ENCODE measurements at regions not wholly inside any gene's neighbourhood (a gene's known extent, or its start where the extent isn't known, plus 50 kb on each side); places are given as distances from the start of the nearest gene placed in this dataset.
"Not testable (repeated sequence)": the region's sequence is repeated elsewhere in the genome, so short reads cannot be mapped to it uniquely, and the experiment has no call there.

DNA sequence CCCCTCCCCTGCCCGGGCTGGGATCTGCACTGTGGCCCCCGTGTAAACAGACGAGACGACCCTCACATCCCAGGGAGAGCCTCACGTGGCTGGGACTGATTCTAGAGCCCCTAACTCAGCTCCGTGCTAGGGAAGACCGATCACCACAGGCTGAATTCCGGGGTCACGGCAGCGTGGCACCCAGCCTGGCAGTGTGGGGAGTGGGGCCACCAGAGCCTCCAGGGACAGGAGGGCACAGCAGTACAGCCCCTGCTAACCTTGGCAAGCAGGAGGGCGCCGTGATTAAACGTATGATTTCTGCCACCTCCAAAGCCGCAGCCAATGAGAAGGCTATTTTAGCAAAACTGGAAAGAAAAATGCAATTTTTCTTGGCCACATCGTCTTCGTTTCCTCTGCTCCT lies 188.3 kb downstream of the NPIPB11 start:
- not testable (repeated sequence) for H3K36me3 ChIP-seq; ATAC-seq (ENCODE audit: insufficient number of reproducible peaks, low FRiP score, low read depth); DNase-seq (ENCODE audit: low spot score); H3K4me3 ChIP-seq; H3K27ac ChIP-seq; H3K4me1 ChIP-seq (ENCODE audit: control insufficient read depth in 1 of 2, low read depth in 2 of 2); H3K27me3 ChIP-seq (replicated peaks; ENCODE audit: insufficient read depth); H3K9me3 ChIP-seq

DNA sequence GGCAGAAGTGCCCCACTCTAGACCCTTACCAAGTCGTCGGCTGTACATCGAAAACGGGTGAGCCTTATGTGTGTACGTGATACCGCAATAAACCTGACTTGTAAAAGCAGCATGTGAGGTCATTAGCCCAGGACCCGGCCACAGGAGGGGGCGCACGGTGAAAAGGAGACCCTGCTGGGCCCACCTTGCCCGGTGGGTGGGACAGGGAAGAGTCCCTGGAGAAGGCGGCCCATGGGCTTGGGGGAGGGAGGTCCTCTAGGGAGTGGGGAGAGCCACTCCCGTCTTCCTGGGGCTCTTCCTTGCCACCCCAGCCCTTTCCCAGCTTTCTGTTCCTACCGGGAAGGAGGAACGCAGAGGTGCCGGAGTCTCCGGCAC lies 188.8 kb downstream of the NPIPB11 start:
- not testable (repeated sequence) for DNase-seq (ENCODE audit: low spot score); H3K27ac ChIP-seq; H3K27me3 ChIP-seq (replicated peaks; ENCODE audit: insufficient read depth); H3K36me3 ChIP-seq; H3K4me3 ChIP-seq; ATAC-seq (ENCODE audit: insufficient number of reproducible peaks, low FRiP score, low read depth); H3K4me1 ChIP-seq (ENCODE audit: control insufficient read depth in 1 of 2, low read depth in 2 of 2); H3K9me3 ChIP-seq

DNA sequence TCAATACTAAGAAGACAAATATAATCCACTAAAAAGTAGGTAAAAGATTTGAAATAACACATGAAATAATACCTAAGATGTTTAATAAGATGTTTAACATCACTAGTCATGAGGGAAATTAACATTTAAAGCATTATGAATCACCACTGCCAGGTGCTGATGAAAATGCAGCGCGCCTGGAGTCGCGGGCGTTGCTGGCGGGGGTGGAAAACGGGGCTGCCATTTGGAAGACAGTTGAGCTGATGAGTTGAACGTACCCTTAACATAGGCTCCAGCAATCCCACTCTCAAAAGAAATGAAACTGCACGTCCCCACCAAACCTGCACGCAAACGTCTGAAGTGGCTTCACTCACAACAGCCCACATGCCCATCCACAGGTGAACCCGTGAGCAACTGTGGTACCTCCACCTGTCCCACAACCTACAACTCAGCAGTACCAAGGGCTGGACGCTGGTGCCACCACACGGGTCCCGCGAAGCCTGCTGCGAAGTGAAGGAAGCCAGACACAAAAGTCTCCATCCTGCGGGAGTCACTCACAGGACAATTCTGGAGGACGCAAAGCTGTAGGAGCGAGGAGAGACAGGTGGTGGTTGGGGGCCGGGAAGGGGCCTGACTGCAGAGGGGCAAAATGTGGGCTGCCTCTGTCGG lies 189.3 kb downstream of the NPIPB11 start:
- not testable (repeated sequence) for H3K27ac ChIP-seq; H3K4me3 ChIP-seq; H3K9me3 ChIP-seq; H3K27me3 ChIP-seq (replicated peaks; ENCODE audit: insufficient read depth); ATAC-seq (ENCODE audit: insufficient number of reproducible peaks, low FRiP score, low read depth); DNase-seq (ENCODE audit: low spot score); H3K36me3 ChIP-seq; H3K4me1 ChIP-seq (ENCODE audit: control insufficient read depth in 1 of 2, low read depth in 2 of 2)

DNA sequence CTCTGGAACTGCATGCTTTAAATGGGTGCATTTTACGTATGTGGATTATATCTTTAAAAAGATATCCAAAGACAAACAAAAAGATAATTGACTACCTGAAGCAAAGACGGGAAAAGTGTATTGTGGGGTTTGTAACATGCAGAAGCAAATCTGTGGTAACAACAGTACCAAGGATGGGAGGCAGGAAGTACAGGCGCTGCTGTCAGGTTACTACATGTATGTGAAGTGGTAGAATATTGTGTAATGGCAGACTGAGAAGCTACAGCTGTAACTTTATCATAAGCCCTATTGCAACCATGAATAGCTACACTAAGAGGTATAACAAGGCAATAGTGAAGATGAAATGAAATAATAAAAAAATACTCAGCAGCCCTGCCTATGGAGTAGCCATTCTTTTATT lies 192.7 kb downstream of the NPIPB11 start:
- not testable (repeated sequence) for H3K4me1 ChIP-seq (ENCODE audit: control insufficient read depth in 1 of 2, low read depth in 2 of 2); H3K27ac ChIP-seq; H3K9me3 ChIP-seq; H3K36me3 ChIP-seq; ATAC-seq (ENCODE audit: insufficient number of reproducible peaks, low FRiP score, low read depth); H3K4me3 ChIP-seq; H3K27me3 ChIP-seq (replicated peaks; ENCODE audit: insufficient read depth); DNase-seq (ENCODE audit: low spot score)

DNA sequence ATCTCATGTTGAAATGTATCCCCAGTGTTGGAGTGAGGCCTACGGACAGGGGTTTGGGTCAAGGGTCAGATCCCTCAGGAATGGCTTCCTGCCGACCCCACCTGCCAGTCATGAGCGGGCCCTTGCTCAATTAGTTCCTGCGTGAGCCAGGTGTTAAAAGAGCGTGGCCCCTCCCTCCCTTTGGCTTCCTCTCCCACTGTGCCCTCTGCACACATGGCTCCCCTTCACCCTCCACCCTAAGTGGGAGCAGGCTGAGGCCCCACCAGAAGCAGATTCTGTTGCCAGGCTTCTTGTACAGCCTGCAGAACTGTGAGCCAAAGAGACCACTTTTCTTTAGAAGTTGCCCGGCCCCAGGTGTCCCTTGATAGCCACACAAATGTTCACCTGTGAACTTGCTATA lies 193.3 kb downstream of the NPIPB11 start:
- not testable (repeated sequence) for ATAC-seq (ENCODE audit: insufficient number of reproducible peaks, low FRiP score, low read depth); H3K4me3 ChIP-seq; H3K27ac ChIP-seq; H3K36me3 ChIP-seq; H3K4me1 ChIP-seq (ENCODE audit: control insufficient read depth in 1 of 2, low read depth in 2 of 2); H3K9me3 ChIP-seq; H3K27me3 ChIP-seq (replicated peaks; ENCODE audit: insufficient read depth); DNase-seq (ENCODE audit: low spot score)

DNA sequence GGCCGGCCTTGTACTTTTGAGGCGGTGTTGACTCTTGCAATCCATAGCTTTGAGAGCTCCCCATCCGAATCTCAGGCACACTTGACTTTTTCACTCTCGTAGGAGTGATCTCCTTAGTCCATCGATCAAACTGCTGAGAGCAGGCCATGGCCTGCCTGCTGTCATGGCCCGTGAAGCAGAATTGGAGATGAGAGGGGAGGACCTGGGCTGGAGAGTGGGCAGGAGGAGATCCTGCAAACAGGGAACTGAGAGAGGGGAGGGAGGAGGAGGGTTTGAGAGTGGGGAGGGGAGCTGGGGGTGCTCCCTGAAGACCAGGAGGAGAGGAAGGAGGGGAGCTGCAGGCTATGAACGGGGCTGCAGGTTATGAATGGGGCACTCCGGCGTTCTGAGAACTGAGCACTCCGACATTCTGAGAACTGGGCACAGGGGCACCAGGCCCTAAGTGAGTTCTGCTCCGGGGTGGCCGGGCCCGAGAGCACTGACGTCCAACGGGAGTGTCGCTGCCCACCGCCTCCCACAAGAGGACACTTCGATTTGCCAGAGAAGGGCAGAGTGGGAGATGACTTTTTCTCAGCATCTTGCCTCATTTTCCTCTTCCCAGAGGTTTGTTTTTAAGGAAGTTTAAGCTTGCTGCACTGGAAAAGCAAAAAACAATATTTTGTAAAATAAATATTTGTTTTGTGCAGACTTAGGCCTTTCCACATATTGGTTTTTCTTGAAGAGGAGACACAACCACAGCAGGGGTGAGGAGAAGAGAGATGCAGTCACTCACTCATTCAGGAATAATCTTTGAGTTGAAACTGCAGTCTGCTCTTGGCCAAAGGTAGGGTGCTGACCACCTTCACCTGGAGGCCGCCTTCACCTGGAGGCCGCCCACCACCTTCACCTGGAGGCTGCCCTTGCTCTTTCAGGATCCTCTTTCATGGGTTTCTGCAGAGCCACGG lies 194.2 kb downstream of the NPIPB11 start:
- not testable (repeated sequence) for H3K9me3 ChIP-seq; DNase-seq (ENCODE audit: low spot score); ATAC-seq (ENCODE audit: insufficient number of reproducible peaks, low FRiP score, low read depth); H3K27ac ChIP-seq; H3K27me3 ChIP-seq (replicated peaks; ENCODE audit: insufficient read depth); H3K4me1 ChIP-seq (ENCODE audit: control insufficient read depth in 1 of 2, low read depth in 2 of 2); H3K4me3 ChIP-seq; H3K36me3 ChIP-seq

DNA sequence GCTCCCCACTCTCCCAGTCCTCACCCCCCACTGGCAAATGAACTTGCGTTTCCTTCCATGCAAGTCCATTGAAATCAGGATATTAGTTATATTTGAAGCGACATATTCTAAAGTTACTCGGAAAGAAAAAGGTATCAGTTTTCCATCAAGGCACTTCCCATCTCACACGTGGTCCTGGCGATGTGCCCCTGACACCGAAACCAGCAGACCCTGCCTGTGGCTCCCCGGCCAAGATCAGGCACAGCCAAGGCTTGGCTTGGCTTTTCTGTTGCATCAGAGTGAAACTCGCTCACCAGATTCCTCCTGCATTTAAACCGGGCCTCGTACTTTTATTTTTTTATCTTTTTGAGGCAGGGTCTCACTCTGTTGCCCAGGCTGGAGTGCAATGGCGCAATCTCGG lies 195.1 kb downstream of the NPIPB11 start:
- not testable (repeated sequence) for DNase-seq (ENCODE audit: low spot score); H3K27me3 ChIP-seq (replicated peaks; ENCODE audit: insufficient read depth); H3K9me3 ChIP-seq; H3K36me3 ChIP-seq; H3K4me3 ChIP-seq; H3K27ac ChIP-seq; ATAC-seq (ENCODE audit: insufficient number of reproducible peaks, low FRiP score, low read depth); H3K4me1 ChIP-seq (ENCODE audit: control insufficient read depth in 1 of 2, low read depth in 2 of 2)

DNA sequence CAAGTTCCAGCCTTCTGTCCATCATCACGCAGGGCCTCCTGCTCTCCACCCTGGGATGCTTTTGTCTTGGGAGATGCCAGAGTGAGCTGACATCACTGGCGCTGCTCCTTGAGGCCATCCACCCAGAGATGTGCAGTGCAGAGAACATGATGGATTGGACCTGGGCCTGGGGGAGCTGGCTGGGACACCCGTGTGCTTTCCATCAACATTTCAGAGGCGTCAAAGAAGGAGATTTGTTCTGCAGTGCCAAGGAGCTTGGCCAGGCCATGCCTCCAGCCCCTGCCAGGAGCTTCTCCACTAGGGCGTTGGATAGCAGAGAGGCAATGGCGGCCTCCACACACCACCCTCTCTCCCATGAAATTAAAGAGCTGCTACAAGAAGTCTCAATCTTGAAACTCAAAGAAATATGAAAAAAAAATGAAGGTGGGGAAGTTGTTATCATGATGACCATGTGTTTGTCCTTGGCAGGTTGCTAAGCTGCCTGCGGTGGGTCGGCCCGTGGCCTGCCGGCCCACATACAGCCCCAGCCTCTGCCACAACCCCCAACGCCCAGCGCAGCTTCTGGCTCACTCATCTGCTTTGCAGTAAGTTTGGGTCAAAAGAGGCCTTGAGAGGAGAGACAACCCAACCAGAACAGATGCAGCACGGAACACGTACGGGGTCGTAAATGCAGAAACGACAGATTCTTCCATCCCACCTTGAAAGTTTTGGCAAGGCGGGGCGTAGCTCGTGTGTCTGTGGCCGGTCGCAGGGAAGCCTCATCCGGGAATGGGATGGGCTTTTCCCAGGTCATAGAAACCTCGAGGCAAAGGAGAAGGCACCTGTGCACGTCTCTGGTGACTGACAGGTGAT lies 196.0 kb downstream of the NPIPB11 start:
- not testable (repeated sequence) for H3K27me3 ChIP-seq (replicated peaks; ENCODE audit: insufficient read depth); DNase-seq (ENCODE audit: low spot score); H3K36me3 ChIP-seq; H3K4me1 ChIP-seq (ENCODE audit: control insufficient read depth in 1 of 2, low read depth in 2 of 2); ATAC-seq (ENCODE audit: insufficient number of reproducible peaks, low FRiP score, low read depth); H3K4me3 ChIP-seq; H3K27ac ChIP-seq; H3K9me3 ChIP-seq

DNA sequence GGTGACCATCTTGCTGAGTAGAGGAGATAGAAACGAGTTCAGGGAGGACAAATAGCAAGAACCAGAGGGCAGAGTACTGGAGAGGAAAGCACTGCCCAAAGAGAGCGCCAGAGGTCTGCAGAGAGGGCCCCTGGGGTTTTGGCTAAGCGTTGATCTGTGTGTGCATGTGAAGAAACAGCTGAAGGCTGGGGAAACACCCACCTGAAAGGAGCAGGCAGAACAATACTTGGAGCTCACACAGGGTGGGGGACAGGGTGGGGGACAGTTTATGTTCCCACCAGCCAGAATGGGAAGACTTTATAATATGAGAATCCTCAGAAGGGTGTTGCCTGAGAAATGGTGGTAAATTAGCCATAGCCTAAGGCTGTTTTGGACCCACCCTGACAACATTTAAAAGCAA lies 200.4 kb downstream of the NPIPB11 start:
- not testable (repeated sequence) for H3K9me3 ChIP-seq

DNA sequence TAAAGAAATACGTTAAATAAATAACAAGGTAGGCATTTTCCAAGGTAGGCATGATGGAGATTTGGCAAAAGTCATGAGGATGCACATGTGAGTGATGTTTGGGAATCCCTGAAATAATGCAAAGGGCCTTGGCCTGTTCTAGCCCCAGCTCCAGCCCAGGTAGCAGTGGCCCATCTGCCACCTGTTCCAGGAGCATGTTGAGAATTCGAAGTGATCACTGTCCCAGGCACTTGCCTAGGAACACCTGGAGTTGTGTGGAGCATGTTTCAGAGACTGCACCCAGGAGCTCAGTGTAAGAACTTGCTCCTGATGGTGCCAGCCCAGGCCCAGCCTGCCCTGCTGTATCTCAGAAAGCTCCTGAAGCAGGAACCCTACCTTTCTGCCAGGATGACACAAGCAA lies 201.4 kb downstream of the NPIPB11 start:
- not testable (repeated sequence) for H3K36me3 ChIP-seq; H3K27ac ChIP-seq; H3K27me3 ChIP-seq (replicated peaks; ENCODE audit: insufficient read depth); ATAC-seq (ENCODE audit: insufficient number of reproducible peaks, low FRiP score, low read depth); H3K4me1 ChIP-seq (ENCODE audit: control insufficient read depth in 1 of 2, low read depth in 2 of 2); H3K4me3 ChIP-seq; H3K9me3 ChIP-seq; DNase-seq (ENCODE audit: low spot score)

More for the DNA sequence above, 200.4 kb downstream of the NPIPB11 start:
- not testable (repeated sequence) for H3K27me3 ChIP-seq (replicated peaks; ENCODE audit: insufficient read depth); H3K27ac ChIP-seq; H3K4me1 ChIP-seq (ENCODE audit: control insufficient read depth in 1 of 2, low read depth in 2 of 2); H3K4me3 ChIP-seq; H3K36me3 ChIP-seq; DNase-seq (ENCODE audit: low spot score); ATAC-seq (ENCODE audit: insufficient number of reproducible peaks, low FRiP score, low read depth)

All from thoracic aorta (tissue), 2 donors.